K562 (cell line): ENCODE measurements at regions not wholly inside any gene's neighbourhood (a gene's known extent, or its start where the extent isn't known, plus 50 kb on each side); places are given as distances from the start of the nearest gene placed in this dataset.

Source experiments
- SIN3B ChIP-seq: fragments of 450-650 bp; IDR thresholded peaks from 2 replicates; pipeline ENCODE4 v1.6.1; 2017; ENCODE audit warnings: low read depth, mild to moderate bottlenecking, moderate library complexity
- ZNF551 ChIP-seq: fragments of 250-450 bp; sonication (Bioruptor Pico); IDR thresholded peaks from 2 replicates; pipeline ENCODE4 v1.5.0; 2021; ENCODE audit warnings: mild to moderate bottlenecking, moderate library complexity
- TF ChIP-seq, protein P1 (sequence below): fragments of 250-450 bp; sonication (Bioruptor Pico); IDR thresholded peaks from 2 replicates; pipeline ENCODE4 v1.8.0; 2022; ENCODE audit warnings: inconsistent platforms
- TF ChIP-seq, protein P2 (sequence below), 2 experiments: fragments of 450-650 bp; IDR thresholded peaks; 2 replicates each; pipeline ENCODE4 v1.6.1; 2016; ENCODE audit warnings: mild to moderate bottlenecking in 2 of 2, borderline replicate concordance in 1 of 2, low read depth in 1 of 2, moderate library complexity in 1 of 2

- TF ChIP-seq, protein P1, sequence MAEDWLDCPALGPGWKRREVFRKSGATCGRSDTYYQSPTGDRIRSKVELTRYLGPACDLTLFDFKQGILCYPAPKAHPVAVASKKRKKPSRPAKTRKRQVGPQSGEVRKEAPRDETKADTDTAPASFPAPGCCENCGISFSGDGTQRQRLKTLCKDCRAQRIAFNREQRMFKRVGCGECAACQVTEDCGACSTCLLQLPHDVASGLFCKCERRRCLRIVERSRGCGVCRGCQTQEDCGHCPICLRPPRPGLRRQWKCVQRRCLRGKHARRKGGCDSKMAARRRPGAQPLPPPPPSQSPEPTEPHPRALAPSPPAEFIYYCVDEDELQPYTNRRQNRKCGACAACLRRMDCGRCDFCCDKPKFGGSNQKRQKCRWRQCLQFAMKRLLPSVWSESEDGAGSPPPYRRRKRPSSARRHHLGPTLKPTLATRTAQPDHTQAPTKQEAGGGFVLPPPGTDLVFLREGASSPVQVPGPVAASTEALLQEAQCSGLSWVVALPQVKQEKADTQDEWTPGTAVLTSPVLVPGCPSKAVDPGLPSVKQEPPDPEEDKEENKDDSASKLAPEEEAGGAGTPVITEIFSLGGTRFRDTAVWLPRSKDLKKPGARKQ: no peak
- TF ChIP-seq, protein P2, sequence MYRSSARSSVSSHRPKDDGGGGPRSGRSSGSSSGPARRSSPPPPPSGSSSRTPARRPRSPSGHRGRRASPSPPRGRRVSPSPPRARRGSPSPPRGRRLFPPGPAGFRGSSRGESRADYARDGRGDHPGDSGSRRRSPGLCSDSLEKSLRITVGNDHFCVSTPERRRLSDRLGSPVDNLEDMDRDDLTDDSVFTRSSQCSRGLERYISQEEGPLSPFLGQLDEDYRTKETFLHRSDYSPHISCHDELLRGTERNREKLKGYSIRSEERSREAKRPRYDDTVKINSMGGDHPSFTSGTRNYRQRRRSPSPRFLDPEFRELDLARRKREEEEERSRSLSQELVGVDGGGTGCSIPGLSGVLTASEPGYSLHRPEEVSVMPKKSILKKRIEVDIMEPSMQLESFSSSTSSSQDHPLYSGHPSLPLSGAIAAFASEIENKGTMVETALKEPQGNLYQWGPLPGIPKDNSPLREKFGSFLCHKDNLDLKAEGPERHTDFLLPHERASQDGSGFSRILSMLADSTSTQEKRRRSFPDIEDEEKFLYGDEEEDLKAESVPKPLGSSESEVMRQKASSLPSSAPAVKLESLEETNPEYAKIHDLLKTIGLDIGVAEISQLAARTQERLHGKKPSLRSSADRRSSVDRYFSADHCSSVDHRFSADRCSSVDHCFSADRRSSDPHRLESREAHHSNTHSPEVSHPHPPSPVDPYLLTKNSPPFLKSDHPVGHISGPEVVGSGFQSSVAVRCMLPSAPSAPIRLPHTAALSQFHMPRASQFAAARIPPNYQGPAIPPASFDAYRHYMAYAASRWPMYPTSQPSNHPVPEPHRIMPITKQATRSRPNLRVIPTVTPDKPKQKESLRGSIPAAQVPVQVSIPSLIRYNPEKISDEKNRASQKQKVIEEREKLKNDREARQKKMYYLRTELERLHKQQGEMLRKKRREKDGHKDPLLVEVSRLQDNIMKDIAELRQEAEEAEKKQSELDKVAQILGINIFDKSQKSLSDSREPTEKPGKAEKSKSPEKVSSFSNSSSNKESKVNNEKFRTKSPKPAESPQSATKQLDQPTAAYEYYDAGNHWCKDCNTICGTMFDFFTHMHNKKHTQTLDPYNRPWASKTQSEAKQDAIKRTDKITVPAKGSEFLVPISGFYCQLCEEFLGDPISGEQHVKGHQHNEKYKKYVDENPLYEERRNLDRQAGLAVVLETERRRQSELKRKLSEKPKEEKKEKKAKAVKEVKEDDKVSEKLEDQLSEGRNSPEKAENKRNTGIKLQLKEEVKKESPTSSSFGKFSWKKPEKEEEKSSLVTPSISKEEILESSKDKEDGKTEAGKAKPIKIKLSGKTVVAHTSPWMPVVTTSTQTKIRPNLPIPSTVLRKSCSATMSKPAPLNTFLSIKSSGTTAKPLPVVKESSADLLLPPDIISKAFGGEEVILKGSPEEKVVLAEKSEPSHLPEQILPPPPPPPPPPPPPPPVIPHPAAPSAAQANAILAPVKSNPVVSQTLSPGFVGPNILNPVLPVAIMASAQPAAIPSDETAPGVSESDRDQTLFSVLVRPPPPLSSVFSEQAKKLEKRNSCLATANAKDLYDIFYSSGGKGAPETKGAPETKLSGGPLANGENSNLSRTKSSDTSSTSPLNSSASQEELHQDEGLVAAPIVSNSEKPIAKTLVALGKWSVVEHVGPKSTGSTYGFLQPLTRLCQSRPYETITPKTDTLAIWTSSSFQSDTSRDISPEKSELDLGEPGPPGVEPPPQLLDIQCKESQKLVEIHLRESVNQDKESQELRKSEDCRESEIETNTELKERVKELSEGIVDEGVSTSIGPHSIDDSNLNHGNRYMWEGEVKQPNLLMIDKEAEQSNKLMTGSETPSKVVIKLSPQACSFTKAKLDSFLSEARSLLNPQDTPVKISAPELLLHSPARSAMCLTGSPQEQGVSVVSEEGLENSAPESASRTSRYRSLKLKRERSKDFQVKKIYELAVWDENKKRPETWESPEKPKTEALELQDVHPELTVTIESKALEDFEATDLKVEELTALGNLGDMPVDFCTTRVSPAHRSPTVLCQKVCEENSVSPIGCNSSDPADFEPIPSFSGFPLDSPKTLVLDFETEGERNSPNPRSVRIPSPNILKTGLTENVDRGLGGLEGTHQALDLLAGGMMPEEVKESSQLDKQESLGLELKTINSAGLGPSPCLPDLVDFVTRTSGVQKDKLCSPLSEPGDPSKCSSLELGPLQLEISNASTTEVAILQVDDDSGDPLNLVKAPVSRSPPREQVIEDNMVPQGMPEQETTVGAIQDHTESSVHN (IDR thresholded peaks at IDR 0.05; ENCODE audit: borderline replicate concordance in 1 of 2, low read depth in 1 of 2): no peak
- TF ChIP-seq SIN3B (no peak), ZNF551 (CRISPR knock-in tag) (no peak)
- TF ChIP-seq, all 486 proteins: peak for 0
Measured at GRCh38 chr6:113359155-113360140, 497.7 kb upstream of the MARCKS start (continued).
